HG03066 (cell line): ENCODE measurements at regions not wholly inside any gene's neighbourhood (a gene's known extent, or its start where the extent isn't known, plus 50 kb on each side); places are given as distances from the start of the nearest gene placed in this dataset.
"Not testable (repeated sequence)": the region's sequence is repeated elsewhere in the genome, so short reads cannot be mapped to it uniquely, and the experiment has no call there.

Experiments used
- ATAC-seq: cut with Tn5 transposase; IDR thresholded peaks from one replicate; pipeline ENCODE4 v1.9.1; 2021; ENCODE audit warnings: low read depth; ENCODE audit not compliant: unreplicated experiment

GRCh38 chr9:73923796-73924195 is 573.3 kb upstream of the RORB start:
- no peak for ATAC-seq

- ATAC-seq, result no peak
Observed at GRCh38 chr9:73951147-73951546, 546.0 kb upstream of the RORB start.

GRCh38 chr9:73962792-73963191 is 534.3 kb upstream of the RORB start:
- no peak for ATAC-seq

- ATAC-seq, result no peak
Observed at GRCh38 chr9:73969936-73970335, 527.2 kb upstream of the RORB start.

- not testable (repeated sequence) for ATAC-seq
Observed at GRCh38 chr9:73976424-73976823, 520.7 kb upstream of the RORB start.

GRCh38 chr9:73979894-73980264 is 517.3 kb upstream of the RORB start:
- ATAC-seq, result no peak

- no peak for ATAC-seq
Observed at GRCh38 chr9:73980754-73981153, 516.4 kb upstream of the RORB start.

GRCh38 chr9:73981405-73981804 is 515.7 kb upstream of the RORB start:
- ATAC-seq, result no peak

- no peak for ATAC-seq
Observed at GRCh38 chr9:73995836-73996235, 501.3 kb upstream of the RORB start.

GRCh38 chr9:73996844-73997243 is 500.3 kb upstream of the RORB start:
- no peak for ATAC-seq

- ATAC-seq, result no peak
Observed at GRCh38 chr9:74001382-74001781, 495.8 kb upstream of the RORB start.

GRCh38 chr9:74006935-74007334 is 490.2 kb upstream of the RORB start:
- ATAC-seq, result no peak

GRCh38 chr9:74007833-74008232 is 489.3 kb upstream of the RORB start:
- no peak for ATAC-seq

GRCh38 chr9:74016004-74016403 is 481.1 kb upstream of the RORB start:
- ATAC-seq, result no peak

- ATAC-seq, result no peak
Observed at GRCh38 chr9:74025402-74025925, 471.7 kb upstream of the RORB start.

- ATAC-seq, result no peak
Observed at GRCh38 chr9:74032421-74032820, 464.7 kb upstream of the RORB start.

GRCh38 chr9:74035786-74036185 is 461.3 kb upstream of the RORB start:
- ATAC-seq, result no peak

- peak; percentile 66 for ATAC-seq
Observed at GRCh38 chr9:74036549-74037231, 460.4 kb upstream of the RORB start.

GRCh38 chr9:74037274-74037673 is 459.9 kb upstream of the RORB start:
- no peak for ATAC-seq

GRCh38 chr9:74041588-74041987 is 455.5 kb upstream of the RORB start:
- ATAC-seq, result no peak

GRCh38 chr9:74044844-74045243 is 452.3 kb upstream of the RORB start:
- no peak for ATAC-seq

- no peak for ATAC-seq
Observed at GRCh38 chr9:74056023-74056422, 441.1 kb upstream of the RORB start.

GRCh38 chr9:74057051-74057450 is 440.1 kb upstream of the RORB start:
- not testable (repeated sequence) for ATAC-seq
